ENCODE measurements at regions not wholly inside any gene's neighbourhood (a gene's known extent, or its start where the extent isn't known, plus 50 kb on each side); places are given as distances from the start of the nearest gene placed in this dataset.

- Histone ChIP-seq H3K9me3 (ENCODE audit: control insufficient read depth, low read depth, low read length) (no peaks in the 10 kb centered on the region), H3K9ac (ENCODE audit: control insufficient read depth, extremely low read depth, insufficient read depth, low read length) (peak overlapping the region; percentile 49), H3K79me2 (ENCODE audit: control insufficient read depth, insufficient read depth, low read length) (no peaks in the 10 kb centered on the region), H3K36me3 (ENCODE audit: control insufficient read depth in 2 of 2, extremely low read depth in 1 of 2, insufficient read depth in 2 of 2, low read length in 2 of 2) (no peaks in the 10 kb centered on the region), H3K27ac (ENCODE audit: control insufficient read depth, insufficient read depth, low read length) (peak overlapping the region; percentile 85), H3K4me2 (ENCODE audit: control insufficient read depth, extremely low read depth, insufficient read depth, low read depth, low read length) (peak overlapping the region; percentile 49), H2AFZ (ENCODE audit: control insufficient read depth, low read length) (no peak overlapping the region), H3K4me1 (ENCODE audit: control insufficient read depth, extremely low read depth, insufficient read depth, low read length) (peaks cover 48% of the 10 kb centered on the region), H4K20me1 (ENCODE audit: control insufficient read depth, extremely low read depth, insufficient read depth, low read length) (no peaks in the 10 kb centered on the region), H3K9me1 (ENCODE audit: control insufficient read depth, extremely low read depth, insufficient read depth, low read length) (peaks cover 4% of the 10 kb centered on the region), H3K27me3 (ENCODE audit: control insufficient read depth, extremely low read depth, insufficient read depth, low read length) (no peaks in the 10 kb centered on the region), H3K4me3 (ENCODE audit: control insufficient read depth in 2 of 3, extremely low read depth in 1 of 3, insufficient read depth in 2 of 3, low read depth in 1 of 3, low read length in 3 of 3) (no peak overlapping the region)
- TF ChIP-seq CTCF (optimal IDR thresholded peaks at IDR 0.05 in 1 of 3, IDR thresholded peaks at IDR 0.05 in 1 of 3, conservative IDR thresholded peaks at IDR 0.05 in 1 of 3; ENCODE audit: extremely low read depth in 1 of 3, insufficient read depth in 2 of 3, low read length in 3 of 3) (no peak), EZH2 (IDR thresholded peaks at IDR 0.05; ENCODE audit: low read length) (no peak)
- dilution Hi-C loops (cut with MboI; ENCODE audit: extremely low pct_ligation_motif_present, low sequenced_read_pairs): no loop called here
- DNase-seq (ENCODE audit: low read depth, low spot score) (peak; percentile 85), FAIRE-seq (peak; percentile 87)
Measured at GRCh38 chr1:93753791-93754763, 72.4 kb upstream of the BCAR3 start.

DNA sequence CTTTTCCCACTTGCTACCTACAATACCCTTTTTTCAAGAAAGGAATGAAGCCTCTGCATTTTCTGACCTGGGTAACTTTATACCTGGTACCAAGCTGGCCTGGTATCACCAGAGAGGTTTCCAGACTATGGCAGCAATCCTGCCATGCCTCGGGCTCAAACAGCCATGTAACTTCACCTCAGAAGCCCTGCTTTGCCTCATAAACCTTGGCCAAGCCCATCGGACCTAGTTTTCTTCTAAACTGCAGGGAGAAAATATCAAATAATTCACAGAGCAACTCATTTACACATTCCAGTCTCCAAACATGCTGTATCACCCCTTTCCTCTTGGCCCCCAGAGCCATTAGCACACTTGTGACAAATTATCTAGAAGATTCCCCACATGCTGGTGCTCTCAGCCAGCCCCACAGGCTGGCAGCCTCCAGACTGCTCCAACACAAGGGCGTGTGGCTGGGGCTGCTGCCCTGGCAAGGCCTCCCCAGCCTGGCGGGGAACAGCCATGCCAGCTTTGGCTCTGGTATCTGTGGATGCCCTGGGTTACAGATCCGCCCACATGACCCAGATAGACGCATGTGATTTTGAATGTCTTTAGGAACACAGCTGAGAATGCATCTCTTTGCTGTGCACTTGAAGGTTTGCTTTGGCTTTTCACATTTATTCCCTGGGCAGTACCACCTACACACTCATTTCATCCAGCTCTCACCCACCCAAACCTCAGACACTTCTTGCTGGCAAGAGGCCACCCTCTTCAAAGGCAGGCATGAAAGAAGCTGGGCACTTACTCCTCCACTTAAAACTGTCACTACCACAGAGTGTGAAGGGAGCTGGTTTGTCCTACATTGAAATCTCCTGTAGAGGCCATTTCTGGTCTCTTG is 70.0 kb upstream of the BCAR3 start:
- TF ChIP-seq CTCF (optimal IDR thresholded peaks at IDR 0.05 in 1 of 3, IDR thresholded peaks at IDR 0.05 in 1 of 3, conservative IDR thresholded peaks at IDR 0.05 in 1 of 3; ENCODE audit: extremely low read depth in 1 of 3, insufficient read depth in 2 of 3, low read length in 3 of 3) (no peak), EZH2 (IDR thresholded peaks at IDR 0.05; ENCODE audit: low read length) (no peak)
- Histone ChIP-seq H3K9me1 (ENCODE audit: control insufficient read depth, extremely low read depth, insufficient read depth, low read length) (peaks cover 4% of the 10 kb centered on the region), H3K4me2 (ENCODE audit: control insufficient read depth, extremely low read depth, insufficient read depth, low read depth, low read length) (no peak overlapping the region), H3K36me3 (ENCODE audit: control insufficient read depth in 2 of 2, extremely low read depth in 1 of 2, insufficient read depth in 2 of 2, low read length in 2 of 2) (no peaks in the 10 kb centered on the region), H3K27ac (ENCODE audit: control insufficient read depth, insufficient read depth, low read length) (no peak overlapping the region), H3K27me3 (ENCODE audit: control insufficient read depth, extremely low read depth, insufficient read depth, low read length) (no peaks in the 10 kb centered on the region), H3K9ac (ENCODE audit: control insufficient read depth, extremely low read depth, insufficient read depth, low read length) (no peak overlapping the region), H4K20me1 (ENCODE audit: control insufficient read depth, extremely low read depth, insufficient read depth, low read length) (no peaks in the 10 kb centered on the region), H3K4me1 (ENCODE audit: control insufficient read depth, extremely low read depth, insufficient read depth, low read length) (peaks cover 43% of the 10 kb centered on the region), H2AFZ (ENCODE audit: control insufficient read depth, low read length) (no peak overlapping the region), H3K9me3 (ENCODE audit: control insufficient read depth, low read depth, low read length) (no peaks in the 10 kb centered on the region), H3K4me3 (ENCODE audit: control insufficient read depth in 2 of 3, extremely low read depth in 1 of 3, insufficient read depth in 2 of 3, low read depth in 1 of 3, low read length in 3 of 3) (no peak overlapping the region), H3K79me2 (ENCODE audit: control insufficient read depth, insufficient read depth, low read length) (no peaks in the 10 kb centered on the region)
- FAIRE-seq: no peak
- dilution Hi-C loops (cut with MboI; ENCODE audit: extremely low pct_ligation_motif_present, low sequenced_read_pairs): no loop called here
- no peak for DNase-seq (ENCODE audit: low read depth, low spot score)
